H9 (cell line): ENCODE measurements at regions not wholly inside any gene's neighbourhood (a gene's known extent, or its start where the extent isn't known, plus 50 kb on each side); places are given as distances from the start of the nearest gene placed in this dataset.

Source experiments
- DNase-seq: peaks from one replicate; pipeline ENCODE4 v3.0.0-alpha.2; 2017
- H2AFZ ChIP-seq: one replicate; pipeline ENCODE4 v1.6.1; 2013; ENCODE audit warnings: mild to moderate bottlenecking, low read length, control low read depth, moderate library complexity
- H2AK5ac ChIP-seq: 2 replicates; pipeline ENCODE4 v1.6.1; 2013; ENCODE audit warnings: low read length, control low read depth, mixed read lengths; ENCODE audit not compliant: insufficient read length
- H2BK120ac ChIP-seq: one replicate; pipeline ENCODE4 v1.6.1; 2013; ENCODE audit warnings: low read depth, mild to moderate bottlenecking, low read length, control low read depth, inconsistent platforms; ENCODE audit not compliant: poor library complexity, severe bottlenecking
- H2BK12ac ChIP-seq: 2 replicates; pipeline ENCODE4 v1.6.1; 2013; ENCODE audit warnings: low read length, control low read depth, mixed read lengths, low read depth; ENCODE audit not compliant: insufficient read length
- H2BK15ac ChIP-seq: 2 replicates; pipeline ENCODE4 v1.6.1; 2013; ENCODE audit warnings: low read depth, low read length, control low read depth
- H2BK20ac ChIP-seq: one replicate; pipeline ENCODE4 v1.6.1; 2013; ENCODE audit warnings: low read depth, mild to moderate bottlenecking, low read length, control low read depth, inconsistent platforms; ENCODE audit not compliant: poor library complexity, severe bottlenecking
- H2BK5ac ChIP-seq: 2 replicates; pipeline ENCODE4 v1.6.1; 2013; ENCODE audit warnings: low read length, control low read depth, mixed read lengths; ENCODE audit not compliant: insufficient read length
- H3K14ac ChIP-seq: 2 replicates; pipeline ENCODE4 v1.6.1; 2013; ENCODE audit warnings: low read length, control low read depth; ENCODE audit not compliant: insufficient read depth
- H3K18ac ChIP-seq: 2 replicates; pipeline ENCODE4 v1.6.1; 2013; ENCODE audit warnings: low read depth, mild to moderate bottlenecking, mixed read lengths, low read length, control low read depth; ENCODE audit not compliant: insufficient read length
- H3K23ac ChIP-seq: 2 replicates; pipeline ENCODE4 v1.6.1; 2013; ENCODE audit warnings: low read length, control low read depth, mixed read lengths, low read depth; ENCODE audit not compliant: insufficient read length
- H3K23me2 ChIP-seq: 2 replicates; pipeline ENCODE4 v1.6.1; 2013; ENCODE audit warnings: low read depth, mild to moderate bottlenecking, mixed read lengths, low read length, control low read depth; ENCODE audit not compliant: insufficient read length, poor library complexity, severe bottlenecking
- H3K27ac ChIP-seq: 2 replicates; pipeline ENCODE4 v1.5.1; 2013; ENCODE audit warnings: low read length, control low read depth, mixed read lengths, low read depth; ENCODE audit not compliant: insufficient read length
- H3K27me3 ChIP-seq: 2 replicates; pipeline ENCODE4 v1.6.1; 2013; ENCODE audit warnings: low read length, control low read depth, inconsistent platforms; ENCODE audit not compliant: insufficient read depth
- H3K4ac ChIP-seq: 2 replicates; pipeline ENCODE4 v1.6.1; 2013; ENCODE audit warnings: low read depth, mild to moderate bottlenecking, control low read depth, inconsistent platforms, low read length, moderate library complexity
- H3K4me1 ChIP-seq: 2 replicates; pipeline ENCODE4 v1.6.1; 2013; ENCODE audit warnings: low read length, control low read depth, inconsistent platforms; ENCODE audit not compliant: insufficient read depth
- H3K4me2 ChIP-seq: 2 replicates; pipeline ENCODE4 v1.6.1; 2013; ENCODE audit warnings: low read length, control low read depth, mixed read lengths; ENCODE audit not compliant: insufficient read length, insufficient read depth
- H3K56ac ChIP-seq: 2 replicates; pipeline ENCODE4 v1.6.1; 2013; ENCODE audit warnings: low read depth, mild to moderate bottlenecking, mixed read lengths, low read length, control low read depth; ENCODE audit not compliant: insufficient read length
- H3K79me1 ChIP-seq: 2 replicates; pipeline ENCODE4 v1.6.1; 2013; ENCODE audit warnings: low read depth, mild to moderate bottlenecking, moderate library complexity, low read length, control low read depth, inconsistent platforms; ENCODE audit not compliant: insufficient read depth, poor library complexity, severe bottlenecking
- H3K79me2 ChIP-seq: 2 replicates; pipeline ENCODE4 v1.6.1; 2013; ENCODE audit warnings: low read length, control low read depth, inconsistent platforms; ENCODE audit not compliant: insufficient read depth
- H3K9ac ChIP-seq: 2 replicates; pipeline ENCODE4 v1.6.1; 2013; ENCODE audit warnings: low read length, control low read depth, mixed read lengths; ENCODE audit not compliant: insufficient read length; ENCODE audit errors: extremely low read depth
- H3K9me3 ChIP-seq: one replicate; pipeline ENCODE4 v1.6.1; 2013; ENCODE audit warnings: low read depth, low read length, inconsistent platforms; ENCODE audit not compliant: control insufficient read depth
- H3T11ph ChIP-seq: one replicate; pipeline ENCODE4 v1.6.1; 2013; ENCODE audit warnings: mild to moderate bottlenecking, low read length, control low read depth, inconsistent platforms
- H4K20me1 ChIP-seq: one replicate; pipeline ENCODE4 v1.6.1; 2013; ENCODE audit not compliant: control insufficient read depth, insufficient read length, insufficient read depth
- H4K5ac ChIP-seq: 2 replicates; pipeline ENCODE4 v1.6.1; 2013; ENCODE audit warnings: low read depth, mild to moderate bottlenecking, mixed read lengths, low read length, control low read depth; ENCODE audit not compliant: insufficient read length
- H4K8ac ChIP-seq: replicated peaks from 2 replicates; pipeline ENCODE4 v1.6.1; 2013; ENCODE audit warnings: low read length, control low read depth, mixed read lengths, low read depth; ENCODE audit not compliant: insufficient read length
- H4K91ac ChIP-seq: 2 replicates; pipeline ENCODE4 v1.6.1; 2013; ENCODE audit warnings: low read depth, mild to moderate bottlenecking, moderate library complexity, mixed read lengths, low read length, control low read depth; ENCODE audit not compliant: insufficient read length
- H3K27ac Mint-ChIP-seq, 3 experiments: 2 replicates in 2 of 3; 3 replicates in 1 of 3; pipeline ENCODE4 v1.8.0; 2020 to 2021; ENCODE audit warnings: mixed read lengths in 3 of 3, mild to moderate bottlenecking in 1 of 3, moderate library complexity in 1 of 3
- H3K27me3 Mint-ChIP-seq: 2 replicates; pipeline ENCODE4 v1.8.0; 2021; ENCODE audit warnings: low read depth, mild to moderate bottlenecking, moderate library complexity, mixed read lengths
- H3K36me3 Mint-ChIP-seq, 3 experiments: 2 replicates in 2 of 3; 3 replicates in 1 of 3; pipeline ENCODE4 v1.8.0; 2020 to 2021; ENCODE audit warnings: low read depth in 3 of 3, mixed read lengths in 3 of 3; ENCODE audit not compliant: insufficient read depth in 1 of 3
- H3K4me1 Mint-ChIP-seq, 2 experiments: 2 replicates each; pipeline ENCODE4 v1.8.0; 2020; ENCODE audit warnings: mixed read lengths in 2 of 2
- H3K4me3 Mint-ChIP-seq, 2 experiments: 2 replicates in 1 of 2; 3 replicates in 1 of 2; pipeline ENCODE4 v1.8.0; 2020 to 2021; ENCODE audit warnings: mild to moderate bottlenecking in 2 of 2, mixed read lengths in 2 of 2, moderate library complexity in 1 of 2
- H3K9me3 Mint-ChIP-seq, 2 experiments: 2 replicates in 1 of 2; 3 replicates in 1 of 2; pipeline ENCODE4 v1.8.0; 2020; ENCODE audit warnings: mild to moderate bottlenecking in 2 of 2, mixed read lengths in 2 of 2, moderate library complexity in 1 of 2
- WGBS: extraction: QIAGEN DNeasy Blood & Tissue Kit; methylation state at CpG from one replicate; pipeline ENCODE4 v1.1.7; 2013; ENCODE audit warnings: missing lambda C conversion rate, low lambda C conversion rate, mixed read lengths; ENCODE audit not compliant: insufficient read length; ENCODE audit errors: extremely low coverage; 5-methylcytosine and 5-hydroxymethylcytosine counted together
- TF ChIP-seq, protein P1 (sequence below): fragments of 200-600 bp; sonication (generic); conservative IDR thresholded peaks from 3 replicates; pipeline ENCODE4 v1.8.0; 2021; ENCODE audit warnings: antibody characterized with exemption, mild to moderate bottlenecking

DNA sequence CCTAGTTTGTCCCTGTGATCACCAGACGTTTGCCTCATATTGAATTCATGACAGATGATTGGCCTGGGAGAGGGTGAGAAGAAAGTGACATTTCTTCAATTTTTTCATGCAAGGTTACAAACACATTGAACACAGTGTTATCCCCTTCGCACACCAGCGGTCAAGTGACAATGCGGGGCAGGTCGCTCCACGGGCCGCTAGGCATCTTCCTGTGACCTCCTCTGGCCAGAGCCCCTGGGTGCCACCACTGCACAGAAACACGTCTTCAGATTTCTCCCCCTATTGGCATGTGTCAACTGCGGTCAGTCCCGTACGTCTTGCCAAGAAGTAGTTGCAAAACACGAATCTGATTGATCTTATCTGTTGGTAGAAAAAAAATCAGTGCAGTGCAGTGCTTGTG is 97.1 kb downstream of the PXDC1 start:
- H3K4me1 Mint-ChIP-seq, result no peaks in the 10 kb centered on the region

More for the DNA sequence above, 97.1 kb downstream of the PXDC1 start:
- no peak overlapping the region for H4K5ac ChIP-seq
- H3K79me1 ChIP-seq, result no peaks in the 10 kb centered on the region
- H3K9me3 Mint-ChIP-seq, result no peaks in the 10 kb centered on the region; a peak in 1 of 5 replicates
- H2BK120ac ChIP-seq, result no peak overlapping the region
- H3K14ac ChIP-seq, result no peak overlapping the region
- H3K56ac ChIP-seq, result no peak overlapping the region
- no peaks in the 10 kb centered on the region for H3K23me2 ChIP-seq
- H4K91ac ChIP-seq, result no peak overlapping the region
- no peaks in the 10 kb centered on the region for H3K4me1 ChIP-seq
- H3K4ac ChIP-seq, result no peak overlapping the region
- H2BK20ac ChIP-seq, result no peak overlapping the region
- H3K36me3 Mint-ChIP-seq, result no peaks in the 10 kb centered on the region
- peaks cover 2% of the 10 kb centered on the region for H3K27me3 Mint-ChIP-seq
- H3K27ac ChIP-seq, result no peak overlapping the region
- H3K9me3 ChIP-seq, result no peaks in the 10 kb centered on the region
- H3K27me3 ChIP-seq, result no peaks in the 10 kb centered on the region
- H2BK12ac ChIP-seq, result no peak overlapping the region
- H2AFZ ChIP-seq, result no peak overlapping the region
- TF ChIP-seq, protein P1, sequence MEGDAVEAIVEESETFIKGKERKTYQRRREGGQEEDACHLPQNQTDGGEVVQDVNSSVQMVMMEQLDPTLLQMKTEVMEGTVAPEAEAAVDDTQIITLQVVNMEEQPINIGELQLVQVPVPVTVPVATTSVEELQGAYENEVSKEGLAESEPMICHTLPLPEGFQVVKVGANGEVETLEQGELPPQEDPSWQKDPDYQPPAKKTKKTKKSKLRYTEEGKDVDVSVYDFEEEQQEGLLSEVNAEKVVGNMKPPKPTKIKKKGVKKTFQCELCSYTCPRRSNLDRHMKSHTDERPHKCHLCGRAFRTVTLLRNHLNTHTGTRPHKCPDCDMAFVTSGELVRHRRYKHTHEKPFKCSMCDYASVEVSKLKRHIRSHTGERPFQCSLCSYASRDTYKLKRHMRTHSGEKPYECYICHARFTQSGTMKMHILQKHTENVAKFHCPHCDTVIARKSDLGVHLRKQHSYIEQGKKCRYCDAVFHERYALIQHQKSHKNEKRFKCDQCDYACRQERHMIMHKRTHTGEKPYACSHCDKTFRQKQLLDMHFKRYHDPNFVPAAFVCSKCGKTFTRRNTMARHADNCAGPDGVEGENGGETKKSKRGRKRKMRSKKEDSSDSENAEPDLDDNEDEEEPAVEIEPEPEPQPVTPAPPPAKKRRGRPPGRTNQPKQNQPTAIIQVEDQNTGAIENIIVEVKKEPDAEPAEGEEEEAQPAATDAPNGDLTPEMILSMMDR, result no peak
- H3K18ac ChIP-seq, result no peak overlapping the region
- no peak overlapping the region for H3K23ac ChIP-seq
- no peak overlapping the region for H3K4me3 Mint-ChIP-seq
- H2AK5ac ChIP-seq, result no peak overlapping the region
- H3K79me2 ChIP-seq, result no peaks in the 10 kb centered on the region
- no peaks in the 10 kb centered on the region for H4K20me1 ChIP-seq
- H3T11ph ChIP-seq, result no peak overlapping the region
- DNase-seq, result no peak
- no peak overlapping the region for H3K4me2 ChIP-seq
- no peak overlapping the region for H3K27ac Mint-ChIP-seq
- no peak overlapping the region for H4K8ac ChIP-seq
- no peak overlapping the region for H2BK15ac ChIP-seq
- no CpG with 5 or more reads among the region's 12 CpGs for WGBS
- no peak overlapping the region for H3K9ac ChIP-seq
- no peak overlapping the region for H2BK5ac ChIP-seq
